Sigmoid colon (tissue), 4 donors: ENCODE measurements at regions not wholly inside any gene's neighbourhood (a gene's known extent, or its start where the extent isn't known, plus 50 kb on each side); places are given as distances from the start of the nearest gene placed in this dataset.

ENCODE experiments used
- EP300 ChIP-seq, 4 donors: sonication (generic); formaldehyde crosslinking; IDR thresholded peaks; one replicate each; pipeline ENCODE4 v1.6.1; 2017; ENCODE audit warnings: antibody characterized with exemption in 4 of 4
- POLR2A ChIP-seq, 2 donors: fragments of 450-650 bp; IDR thresholded peaks; one replicate each; pipeline ENCODE4 v1.6.1; 2016; ENCODE audit warnings: antibody characterized with exemption in 2 of 2, mild to moderate bottlenecking in 2 of 2, moderate library complexity in 2 of 2
- POLR2AphosphoS5 ChIP-seq, 4 donors: sonication (generic); formaldehyde crosslinking; IDR thresholded peaks; one replicate each; pipeline ENCODE4 v1.6.1; 2017; ENCODE audit warnings: antibody characterized with exemption in 4 of 4
- TF ChIP-seq, protein P1 (sequence below), 4 experiments: fragments of 450-650 bp in 3 of 4; fragments of 200-600 bp in 1 of 4; IDR thresholded peaks; one replicate each; pipeline ENCODE4 v1.5.1; 2016 to 2019; ENCODE audit warnings: antibody characterized with exemption in 4 of 4, mild to moderate bottlenecking in 3 of 4, moderate library complexity in 2 of 4

- TF ChIP-seq, protein P1, sequence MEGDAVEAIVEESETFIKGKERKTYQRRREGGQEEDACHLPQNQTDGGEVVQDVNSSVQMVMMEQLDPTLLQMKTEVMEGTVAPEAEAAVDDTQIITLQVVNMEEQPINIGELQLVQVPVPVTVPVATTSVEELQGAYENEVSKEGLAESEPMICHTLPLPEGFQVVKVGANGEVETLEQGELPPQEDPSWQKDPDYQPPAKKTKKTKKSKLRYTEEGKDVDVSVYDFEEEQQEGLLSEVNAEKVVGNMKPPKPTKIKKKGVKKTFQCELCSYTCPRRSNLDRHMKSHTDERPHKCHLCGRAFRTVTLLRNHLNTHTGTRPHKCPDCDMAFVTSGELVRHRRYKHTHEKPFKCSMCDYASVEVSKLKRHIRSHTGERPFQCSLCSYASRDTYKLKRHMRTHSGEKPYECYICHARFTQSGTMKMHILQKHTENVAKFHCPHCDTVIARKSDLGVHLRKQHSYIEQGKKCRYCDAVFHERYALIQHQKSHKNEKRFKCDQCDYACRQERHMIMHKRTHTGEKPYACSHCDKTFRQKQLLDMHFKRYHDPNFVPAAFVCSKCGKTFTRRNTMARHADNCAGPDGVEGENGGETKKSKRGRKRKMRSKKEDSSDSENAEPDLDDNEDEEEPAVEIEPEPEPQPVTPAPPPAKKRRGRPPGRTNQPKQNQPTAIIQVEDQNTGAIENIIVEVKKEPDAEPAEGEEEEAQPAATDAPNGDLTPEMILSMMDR (IDR thresholded peaks at IDR 0.05): no peak
- TF ChIP-seq POLR2A (IDR thresholded peaks at IDR 0.05) (no peak), POLR2AphosphoS5 (IDR thresholded peaks at IDR 0.05) (no peak), EP300 (IDR thresholded peaks at IDR 0.05) (no peak)
These were observed 374.2 kb upstream of the F9 start for GRCh38 chrX:139156356-139156755.
